ENCODE measurements at regions not wholly inside any gene's neighbourhood (a gene's known extent, or its start where the extent isn't known, plus 50 kb on each side); places are given as distances from the start of the nearest gene placed in this dataset.

- TF ChIP-seq CTCF (IDR thresholded peaks at IDR 0.05) (no peak), POLR2A (IDR thresholded peaks at IDR 0.05) (no peak), POLR2AphosphoS5 (IDR thresholded peaks at IDR 0.05) (no peak)
Measured at GRCh38 chr5:116377276-116378006, 197.2 kb downstream of the SEMA6A start.
